Right ventricle myocardium superior (tissue), 1 donor: ENCODE measurements at regions not wholly inside any gene's neighbourhood (a gene's known extent, or its start where the extent isn't known, plus 50 kb on each side); places are given as distances from the start of the nearest gene placed in this dataset.
"Not testable (repeated sequence)": the region's sequence is repeated elsewhere in the genome, so short reads cannot be mapped to it uniquely, and the experiment has no call there.

Experiments
- ATAC-seq: fragments of 200-7000 bp; cut with Tn5 transposase; one replicate; pipeline ENCODE4 v1.9.1; 2020; ENCODE audit warnings: mild to moderate bottlenecking; ENCODE audit not compliant: poor library complexity
- DNase-seq: peaks from one replicate; pipeline ENCODE4 v3.0.0-alpha.2; 2020
- intact Hi-C: fragments of 100-400 bp; cut with DNase I; formaldehyde crosslinking; loops from one replicate; pipeline ENCODE4 v1.11.2; 2022
- donor health status: DM: no; HTN: yes; CAD: no; lungs with severe emphysema.

DNA sequence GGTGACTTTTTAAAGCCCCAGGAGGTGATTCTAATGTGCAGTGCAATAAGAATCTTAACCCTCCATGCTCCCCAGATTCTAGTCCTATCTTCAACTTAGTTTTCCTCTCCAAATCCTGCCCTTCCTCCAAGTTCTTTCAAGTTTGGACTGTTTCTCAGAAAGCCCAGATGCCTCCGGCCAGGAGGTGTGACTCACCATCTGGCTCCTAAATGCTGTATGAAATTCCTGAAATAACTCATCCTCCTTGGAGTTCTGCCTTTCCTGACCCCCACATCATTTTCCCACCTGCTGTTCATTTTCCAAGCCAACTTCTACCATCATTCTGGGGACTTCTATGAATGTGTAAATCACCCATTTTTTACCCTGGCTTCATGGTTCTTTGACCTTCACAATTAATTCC, 118.2 kb upstream of the NOL4 start:
- no peak for DNase-seq
- intact Hi-C loops: no loop called here
- no peak for ATAC-seq

GRCh38 chr18:34345738-34346137, 121.0 kb upstream of the NOL4 start:
- intact Hi-C loops: no loop called here
- DNase-seq (no peak), ATAC-seq (no peak)

DNA sequence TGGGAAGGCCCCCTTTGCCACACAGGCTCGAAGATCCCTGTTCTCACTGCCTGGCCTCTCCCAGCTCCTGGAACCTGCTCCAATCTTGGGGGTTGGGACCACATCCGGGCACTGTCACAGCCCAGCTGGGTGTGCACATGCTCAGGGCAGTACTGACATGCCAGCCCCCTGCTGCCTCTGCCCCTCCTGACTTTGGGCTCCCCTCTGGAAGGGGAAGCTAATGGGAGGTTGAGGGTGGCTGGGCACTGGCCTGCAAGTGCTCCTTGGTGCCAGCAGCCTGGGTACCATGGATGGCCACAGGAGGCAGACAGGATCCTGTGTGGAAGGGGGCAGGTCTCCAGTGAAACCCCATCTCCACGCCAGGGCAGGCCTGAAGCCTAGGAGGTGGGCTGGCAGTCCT, 126.1 kb upstream of the NOL4 start:
- DNase-seq (no peak), ATAC-seq (no peak)
- intact Hi-C loops: loop anchor here (10.0 kb wide), 1 partner anchor 444 kb away; no protein-coding TSS in a partner anchor

DNA sequence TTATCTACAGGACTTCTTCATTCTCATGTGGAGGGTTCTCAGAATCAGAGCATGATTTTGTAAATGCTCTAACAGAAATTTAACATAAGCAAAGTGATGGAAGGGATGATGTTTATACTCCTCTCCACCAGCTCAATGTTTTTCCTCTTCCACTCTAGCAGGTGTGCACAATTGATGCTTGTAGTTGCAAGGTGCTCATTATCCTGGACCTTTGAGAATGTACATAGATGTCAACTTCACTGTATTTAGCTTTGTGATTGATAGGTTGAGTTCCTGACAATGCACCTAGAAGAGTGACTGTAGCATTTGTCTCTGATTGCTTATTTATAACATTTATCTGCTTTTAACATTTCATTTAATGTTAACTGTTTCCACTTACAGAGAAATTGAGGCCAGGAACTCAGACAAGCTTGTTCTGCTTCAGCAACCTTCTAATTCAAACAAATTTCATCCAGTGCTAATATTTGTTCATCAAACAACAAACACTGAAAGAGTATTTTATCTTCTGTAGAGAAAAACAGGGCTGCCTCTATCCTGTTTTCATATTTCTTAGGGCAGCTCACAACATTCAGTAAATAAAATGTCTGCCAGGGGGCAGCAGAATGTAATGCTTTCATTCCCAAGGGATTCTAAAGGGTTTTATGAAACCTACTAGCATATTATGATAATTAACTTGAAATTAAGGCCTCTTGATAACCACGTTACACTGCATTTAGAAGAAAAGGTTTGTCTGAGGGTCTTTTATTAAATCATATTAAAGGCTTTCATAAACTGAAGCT, 127.9 kb upstream of the NOL4 start:
- intact Hi-C loops: loop anchor here (10.0 kb wide), 1 partner anchor 442 kb away; no protein-coding TSS in a partner anchor
- ATAC-seq (peak; percentile 63), DNase-seq (no peak)

DNA sequence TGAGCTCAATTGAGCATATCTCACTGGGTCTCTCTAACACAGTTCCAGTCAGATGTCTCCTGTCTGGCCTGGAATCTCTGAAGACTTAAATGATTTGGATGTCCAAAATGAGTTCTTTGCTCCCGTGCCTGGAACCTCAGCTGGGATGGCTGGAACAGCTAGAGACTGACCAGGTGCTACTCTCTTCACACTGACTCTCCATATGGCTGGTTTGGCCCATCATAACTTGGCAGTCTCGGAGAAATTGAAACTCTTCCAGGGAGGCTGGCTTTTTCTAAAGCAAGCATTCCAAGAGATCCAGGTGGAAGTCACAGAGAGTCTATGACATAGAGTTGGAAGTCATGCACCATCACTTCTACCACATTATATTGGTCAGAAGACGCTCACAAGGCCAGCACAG, 129.6 kb upstream of the NOL4 start:
- intact Hi-C loops: loop anchor here (10.0 kb wide), 1 partner anchor 440 kb away; no protein-coding TSS in a partner anchor
- DNase-seq (no peak), ATAC-seq (no peak)

- DNase-seq (no peak), ATAC-seq (no peak)
- intact Hi-C loops: loop anchor here (10.0 kb wide), 1 partner anchor 437 kb away; no protein-coding TSS in a partner anchor
Observed at GRCh38 chr18:34357944-34358580, 133.3 kb upstream of the NOL4 start.

- ATAC-seq: no peak
- intact Hi-C loops: loop anchor here (10.0 kb wide), 1 partner anchor 436 kb away; no protein-coding TSS in a partner anchor
Observed at GRCh38 chr18:34358923-34359322, 134.2 kb upstream of the NOL4 start.

DNA sequence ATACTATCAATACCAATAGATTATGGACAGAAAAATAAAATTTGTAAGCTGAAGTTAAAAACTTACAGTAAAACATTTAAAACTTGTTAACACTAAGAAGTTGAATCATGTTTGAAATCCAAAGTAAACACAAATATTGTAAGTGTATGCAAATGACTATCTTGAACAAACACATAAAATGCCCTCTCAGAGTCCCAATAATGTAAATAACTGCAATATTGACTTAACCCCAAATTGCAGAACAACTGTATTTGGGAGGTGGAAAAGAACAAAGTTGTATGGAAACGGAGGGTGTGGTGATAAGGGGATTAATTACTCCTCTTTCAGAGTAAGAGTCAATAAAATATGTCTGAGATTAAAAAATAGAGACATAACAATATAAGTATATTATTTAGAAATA, 140.0 kb upstream of the NOL4 start:
- intact Hi-C loops: no loop called here
- DNase-seq (no peak), ATAC-seq (no peak)

More at GRCh38 chr18:34358923-34359322, 134.2 kb upstream of the NOL4 start:
- DNase-seq: no peak

DNA sequence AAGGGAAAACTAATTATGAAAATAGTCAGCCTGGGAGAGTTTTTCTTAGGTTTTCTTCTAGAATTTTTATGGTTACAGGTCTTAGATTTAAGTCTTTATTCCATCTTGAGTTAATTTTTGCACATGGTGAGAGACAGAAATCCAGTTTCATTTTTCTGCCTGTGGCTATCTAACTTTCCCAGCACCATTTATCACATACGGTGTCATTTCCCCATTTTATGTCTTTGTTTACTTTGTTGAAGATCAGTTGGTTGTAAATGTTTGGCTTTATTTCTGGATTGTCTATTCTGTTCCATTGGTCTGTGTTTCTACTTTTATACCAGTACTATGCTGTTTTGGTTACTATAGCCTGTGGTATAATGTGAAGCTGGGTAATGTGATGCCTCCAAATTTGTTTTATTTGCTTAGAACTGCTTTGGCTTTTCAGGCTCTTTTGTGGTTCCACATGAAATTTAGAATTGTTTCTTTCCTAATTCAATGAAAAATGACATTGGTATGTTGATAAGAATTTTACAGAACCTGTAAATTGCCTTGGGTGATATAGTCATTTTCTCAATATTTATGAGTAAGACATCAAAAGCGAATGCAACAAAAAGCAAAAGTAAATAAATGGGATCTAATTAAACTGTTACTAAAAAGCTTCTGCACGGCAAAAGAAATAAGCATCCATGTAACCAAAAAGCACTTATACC, 146.1 kb upstream of the NOL4 start:
- intact Hi-C loops: no loop called here
- DNase-seq (no peak), ATAC-seq (no peak)

- ATAC-seq (no peak), DNase-seq (no peak)
- intact Hi-C loops: no loop called here
Observed at GRCh38 chr18:34380326-34380725, 155.6 kb upstream of the NOL4 start.

GRCh38 chr18:34385311-34385710, 160.6 kb upstream of the NOL4 start:
- ATAC-seq: no peak
- intact Hi-C loops: no loop called here
- no peak for DNase-seq

- intact Hi-C loops: no loop called here
- no peak for ATAC-seq
- no peak for DNase-seq
Observed at GRCh38 chr18:34386803-34387202, 162.1 kb upstream of the NOL4 start.

GRCh38 chr18:34397286-34397896, 172.7 kb upstream of the NOL4 start:
- DNase-seq (no peak), ATAC-seq (no peak)
- intact Hi-C loops: no loop called here

- DNase-seq: no peak
- ATAC-seq: no peak
- intact Hi-C loops: no loop called here
Observed at GRCh38 chr18:34399892-34400291, 175.2 kb upstream of the NOL4 start.

DNA sequence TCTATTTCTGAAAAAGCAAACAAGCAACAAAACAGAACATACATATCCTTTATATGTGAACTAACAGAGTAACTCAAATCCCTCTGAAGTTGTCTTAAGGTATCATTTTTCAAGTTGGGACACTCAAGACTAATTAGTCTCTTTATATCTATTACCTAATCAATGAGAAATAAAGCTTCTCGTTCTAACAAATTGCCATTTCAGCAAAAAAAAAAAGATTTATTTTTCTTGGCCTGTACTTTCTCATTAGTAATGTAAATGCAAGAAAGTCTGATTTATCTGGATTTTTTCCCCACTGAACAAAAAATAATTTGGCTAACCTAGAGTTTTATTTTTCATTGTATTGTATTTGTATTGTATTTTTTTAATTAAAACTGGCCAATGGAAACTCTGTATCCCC, 176.1 kb upstream of the NOL4 start:
- intact Hi-C loops: no loop called here
- DNase-seq: no peak
- no peak for ATAC-seq

DNA sequence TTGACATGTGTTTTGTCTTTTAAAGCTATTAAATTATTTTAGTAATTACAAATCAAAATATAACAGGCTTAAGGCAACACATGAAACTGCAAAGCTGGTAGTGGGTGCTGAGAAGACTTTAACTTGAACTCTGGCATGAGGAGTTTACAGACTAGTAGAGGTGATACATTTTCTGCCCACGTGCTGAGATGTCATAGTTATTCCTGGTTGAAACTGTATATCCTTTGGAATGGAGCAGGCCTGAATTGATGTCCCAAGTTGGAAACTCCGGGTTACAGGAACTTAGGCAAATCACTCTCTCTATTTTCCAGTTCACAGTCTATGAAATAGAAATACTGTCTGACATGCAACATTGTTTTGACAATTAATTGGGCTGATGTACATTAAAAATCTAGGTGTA, 177.1 kb upstream of the NOL4 start:
- DNase-seq (no peak), ATAC-seq (no peak)
- intact Hi-C loops: no loop called here

DNA sequence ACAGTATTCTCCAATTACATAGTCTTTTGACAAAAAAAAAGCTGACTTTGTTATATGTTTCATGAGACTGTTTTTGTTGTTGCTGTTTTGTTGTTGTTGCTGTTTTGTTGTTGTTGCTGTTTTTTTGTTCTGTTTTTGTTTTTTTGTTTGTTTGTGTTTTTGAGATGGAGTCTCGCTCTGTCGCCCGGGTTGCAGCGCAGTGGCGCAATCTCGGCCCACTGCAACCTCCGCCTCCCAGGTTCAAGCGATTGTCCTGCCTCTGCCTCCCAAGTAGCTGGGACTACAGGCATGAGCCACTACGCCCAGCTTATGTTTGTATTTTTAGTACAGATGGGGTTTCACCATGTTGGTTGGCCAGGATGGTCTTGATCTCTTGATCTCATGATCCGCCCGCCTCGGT, 182.8 kb upstream of the NOL4 start:
- ATAC-seq, intact Hi-C loops, DNase-seq: not testable (repeated sequence)

- DNase-seq (no peak), ATAC-seq (no peak)
- intact Hi-C loops: no loop called here
Observed at GRCh38 chr18:34411952-34412351, 187.2 kb upstream of the NOL4 start.

GRCh38 chr18:34431042-34431441, 206.3 kb upstream of the NOL4 start:
- no peak for DNase-seq
- no peak for ATAC-seq
- intact Hi-C loops: no loop called here
